Body of pancreas (tissue), 4 donors: ENCODE measurements at regions not wholly inside any gene's neighbourhood (a gene's known extent, or its start where the extent isn't known, plus 50 kb on each side); places are given as distances from the start of the nearest gene placed in this dataset.
"Not testable (repeated sequence)": the region's sequence is repeated elsewhere in the genome, so short reads cannot be mapped to it uniquely, and the experiment has no call there.

Source experiments
- ATAC-seq: fragments of 150-250 bp; one replicate; pipeline ENCODE4 v1.9.1; 2016
- DNase-seq, 4 donors: peaks; one replicate each; pipeline ENCODE4 v3.0.0-alpha.2; 2019
- H3K27ac ChIP-seq, 4 donors: fragments of 200-600 bp; sonication (generic); 1 replicate in 3 of 4; 2 replicates in 1 of 4; pipeline versions ENCODE4 v1.5.1 to v1.6.1; 2016 to 2019; ENCODE audit warnings: mild to moderate bottlenecking in 1 of 4, mixed read lengths in 1 of 4, moderate library complexity in 1 of 4
- H3K27me3 ChIP-seq, 2 donors: fragments of 200-600 bp; sonication (generic); one replicate each; pipeline ENCODE4 v1.6.0; 2016; ENCODE audit warnings: mild to moderate bottlenecking in 1 of 2
- H3K36me3 ChIP-seq, 2 donors: fragments of 200-600 bp; sonication (generic); replicated peaks in 1 of 2; 2 replicates each; pipeline ENCODE4 v1.5.1; 2016; ENCODE audit warnings: low read depth in 2 of 2; ENCODE audit not compliant: insufficient read depth in 1 of 2
- H3K4me1 ChIP-seq: fragments of 200-600 bp; sonication (generic); one replicate; pipeline ENCODE4 v1.6.0; 2016
- H3K4me3 ChIP-seq, 2 donors: fragments of 200-600 bp; sonication (generic); 1 replicate in 1 of 2; 2 replicates in 1 of 2; pipeline ENCODE4 v1.5.1; 2016 to 2019
- H3K9me3 ChIP-seq, 3 donors: fragments of 200-600 bp; sonication (generic); 1 replicate in 2 of 3; 2 replicates in 1 of 3; pipeline ENCODE4 v1.5.1; 2016
- POLR2A ChIP-seq, 3 donors: fragments of 450-650 bp; IDR thresholded peaks; one replicate each; pipeline ENCODE4 v1.6.1; 2016; ENCODE audit warnings: antibody characterized with exemption in 3 of 3, mild to moderate bottlenecking in 2 of 3
- WGBS, 2 donors: methylation state at CpG; one replicate each; pipeline ENCODE4 v1.1.5; 2017; 5-methylcytosine and 5-hydroxymethylcytosine counted together
- intact Hi-C: fragments of 100-400 bp; cut with DNase I; formaldehyde crosslinking; loops from one replicate; pipeline ENCODE4 v1.15.1; 2023
- TF ChIP-seq, protein P1 (sequence below), 7 experiments: fragments of 450-650 bp in 4 of 7; fragments of 200-600 bp in 3 of 7; sonication (generic) in 3 of 7; IDR thresholded peaks; one replicate each; pipeline ENCODE4 v1.5.1; 2016 to 2019; ENCODE audit warnings: antibody characterized with exemption in 7 of 7

GRCh38 chr7:156041398-156041797 lies 229.1 kb upstream of the SHH start:
- no peaks in the 10 kb centered on the region for H3K4me1 ChIP-seq
- H3K27me3 ChIP-seq: no peaks in the 10 kb centered on the region
- H3K36me3 ChIP-seq: no peaks in the 10 kb centered on the region
- H3K4me3 ChIP-seq: no peak overlapping the region
- intact Hi-C loops: no loop called here
- TF ChIP-seq POLR2A (IDR thresholded peaks at IDR 0.05): no peak
- TF ChIP-seq, protein P1, sequence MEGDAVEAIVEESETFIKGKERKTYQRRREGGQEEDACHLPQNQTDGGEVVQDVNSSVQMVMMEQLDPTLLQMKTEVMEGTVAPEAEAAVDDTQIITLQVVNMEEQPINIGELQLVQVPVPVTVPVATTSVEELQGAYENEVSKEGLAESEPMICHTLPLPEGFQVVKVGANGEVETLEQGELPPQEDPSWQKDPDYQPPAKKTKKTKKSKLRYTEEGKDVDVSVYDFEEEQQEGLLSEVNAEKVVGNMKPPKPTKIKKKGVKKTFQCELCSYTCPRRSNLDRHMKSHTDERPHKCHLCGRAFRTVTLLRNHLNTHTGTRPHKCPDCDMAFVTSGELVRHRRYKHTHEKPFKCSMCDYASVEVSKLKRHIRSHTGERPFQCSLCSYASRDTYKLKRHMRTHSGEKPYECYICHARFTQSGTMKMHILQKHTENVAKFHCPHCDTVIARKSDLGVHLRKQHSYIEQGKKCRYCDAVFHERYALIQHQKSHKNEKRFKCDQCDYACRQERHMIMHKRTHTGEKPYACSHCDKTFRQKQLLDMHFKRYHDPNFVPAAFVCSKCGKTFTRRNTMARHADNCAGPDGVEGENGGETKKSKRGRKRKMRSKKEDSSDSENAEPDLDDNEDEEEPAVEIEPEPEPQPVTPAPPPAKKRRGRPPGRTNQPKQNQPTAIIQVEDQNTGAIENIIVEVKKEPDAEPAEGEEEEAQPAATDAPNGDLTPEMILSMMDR (IDR thresholded peaks at IDR 0.05): no peak
- no peak overlapping the region for H3K27ac ChIP-seq
- no peaks in the 10 kb centered on the region for H3K9me3 ChIP-seq
- 69 to 78% methylated on average over 8 to 15 of the region's 15 CpGs for WGBS, 2 donors
- ATAC-seq: no peak
- DNase-seq: no peak

- Histone ChIP-seq H3K36me3 (no peaks in the 10 kb centered on the region), H3K4me3 (no peak overlapping the region), H3K9me3 (no peaks in the 10 kb centered on the region), H3K4me1 (no peaks in the 10 kb centered on the region), H3K27me3 (no peaks in the 10 kb centered on the region), H3K27ac (no peak overlapping the region)
- TF ChIP-seq, protein P1 (IDR thresholded peaks at IDR 0.05): no peak
- TF ChIP-seq POLR2A (IDR thresholded peaks at IDR 0.05): no peak
- 76 to 77% methylated on average over 25 to 31 of the region's 32 CpGs for WGBS, 2 donors
- intact Hi-C loops: no loop called here
- DNase-seq: no peak
- ATAC-seq: no peak
Observed at GRCh38 chr7:156039971-156040677, 227.9 kb upstream of the SHH start.

DNA sequence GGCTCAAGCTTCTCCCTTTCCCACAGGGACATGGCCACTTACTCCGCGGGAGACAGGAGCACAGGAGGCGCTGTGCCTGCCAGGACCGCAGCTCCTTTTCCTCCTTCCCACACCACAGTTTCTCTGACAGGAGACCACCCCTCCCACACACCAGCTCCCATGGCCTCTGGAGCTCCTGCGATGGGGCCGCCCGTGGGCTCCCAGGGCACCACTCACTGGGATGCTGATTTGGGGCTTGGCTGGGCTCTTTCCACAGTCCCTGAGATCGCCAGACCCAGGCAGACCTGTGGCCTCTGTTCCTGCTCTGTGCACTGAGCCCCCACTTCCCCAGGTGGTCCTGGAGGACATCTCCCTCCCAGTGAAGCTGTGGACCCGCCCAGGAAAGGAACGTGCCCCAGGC lies 226.9 kb upstream of the SHH start:
- TF ChIP-seq, protein P1 (IDR thresholded peaks at IDR 0.05): no peak
- TF ChIP-seq POLR2A (IDR thresholded peaks at IDR 0.05): no peak
- Histone ChIP-seq H3K4me1 (no peaks in the 10 kb centered on the region), H3K27me3 (no peaks in the 10 kb centered on the region), H3K4me3 (no peak overlapping the region), H3K9me3 (no peaks in the 10 kb centered on the region), H3K27ac (no peak overlapping the region), H3K36me3 (no peaks in the 10 kb centered on the region)
- intact Hi-C loops: no loop called here
- 64 to 80% methylated on average over 9 to 10 of the region's 10 CpGs for WGBS, 2 donors
- ATAC-seq (no peak), DNase-seq (no peak)

GRCh38 chr7:156038345-156038744 lies 226.1 kb upstream of the SHH start:
- ATAC-seq (no peak), DNase-seq (no peak)
- intact Hi-C loops: no loop called here
- Histone ChIP-seq H3K9me3 (no peaks in the 10 kb centered on the region), H3K36me3 (no peaks in the 10 kb centered on the region), H3K27ac (no peak overlapping the region), H3K4me3 (no peak overlapping the region), H3K27me3 (no peaks in the 10 kb centered on the region), H3K4me1 (no peaks in the 10 kb centered on the region)
- WGBS, 2 donors: 53 to 57% methylated on average over 9 of the region's 9 CpGs
- TF ChIP-seq, protein P1 (IDR thresholded peaks at IDR 0.05): no peak
- no peak for TF ChIP-seq POLR2A (IDR thresholded peaks at IDR 0.05)

DNA sequence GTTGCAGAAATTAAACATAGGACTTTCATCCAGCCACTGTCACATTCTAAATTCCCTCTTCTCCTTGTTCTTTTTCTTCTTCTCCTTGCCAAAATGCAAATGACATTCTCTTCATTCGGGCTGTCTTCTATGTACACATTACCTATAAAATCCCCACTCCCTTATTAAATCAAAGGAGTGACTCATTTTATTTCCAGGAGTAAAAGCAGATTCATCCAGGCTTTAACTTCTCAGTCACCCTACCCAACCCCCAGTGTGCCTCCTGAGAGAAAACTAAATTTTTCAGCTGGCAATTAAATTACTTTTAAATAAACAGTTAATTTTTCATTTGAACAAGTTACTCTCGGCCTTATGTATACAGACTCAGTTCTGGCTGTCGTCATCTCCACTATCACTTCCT lies 223.9 kb upstream of the SHH start:
- H3K9me3 ChIP-seq: no peaks in the 10 kb centered on the region
- TF ChIP-seq POLR2A (IDR thresholded peaks at IDR 0.05): no peak
- TF ChIP-seq, protein P1 (IDR thresholded peaks at IDR 0.05): no peak
- no peaks in the 10 kb centered on the region for H3K4me1 ChIP-seq
- no peak overlapping the region for H3K4me3 ChIP-seq
- DNase-seq: no peak
- no peak for ATAC-seq
- 14 to 20% methylated on average over 3 of the region's 3 CpGs for WGBS, 2 donors
- H3K27me3 ChIP-seq: no peaks in the 10 kb centered on the region
- intact Hi-C loops: no loop called here
- no peak overlapping the region for H3K27ac ChIP-seq
- no peaks in the 10 kb centered on the region for H3K36me3 ChIP-seq

DNA sequence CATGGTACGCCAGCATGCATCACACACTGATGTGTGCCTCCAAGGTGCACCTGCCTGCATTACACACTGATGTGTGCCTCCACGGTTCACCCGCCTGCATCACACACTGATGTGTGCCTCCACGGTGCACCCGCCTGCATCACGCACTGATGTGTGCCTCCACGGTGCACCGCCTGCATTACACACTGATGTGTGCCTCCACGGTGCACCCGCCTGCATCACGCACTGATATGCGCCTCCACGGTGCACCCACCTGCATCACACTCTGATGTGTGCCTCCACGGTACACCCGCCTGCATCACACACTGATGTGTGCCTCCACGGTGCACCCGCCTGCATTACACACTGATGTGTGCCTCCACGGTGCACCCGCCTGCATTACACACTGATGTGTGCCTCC lies 223.1 kb upstream of the SHH start:
- ATAC-seq, H3K36me3 ChIP-seq, H3K9me3 ChIP-seq, DNase-seq, intact Hi-C loops, H3K4me1 ChIP-seq, H3K27ac ChIP-seq, H3K27me3 ChIP-seq, H3K4me3 ChIP-seq: not testable (repeated sequence)
- WGBS, 2 donors: 78 to 79% methylated on average over 18 to 19 of the region's 19 CpGs
